NCI-H1930 (cell line): ENCODE measurements at regions not wholly inside any gene's neighbourhood (a gene's known extent, or its start where the extent isn't known, plus 50 kb on each side); places are given as distances from the start of the nearest gene placed in this dataset.
A peak's percentile ranks its signal among the peaks of the same experiment; 100 is the strongest.
"Not testable (repeated sequence)": the region's sequence is repeated elsewhere in the genome, so short reads cannot be mapped to it uniquely, and the experiment has no call there.

Experiments used
- DNase-seq, 2 experiments: peaks; one replicate each; lab custom pipeline; 2025; lab: John Stamatoyannopoulos, UW

DNA sequence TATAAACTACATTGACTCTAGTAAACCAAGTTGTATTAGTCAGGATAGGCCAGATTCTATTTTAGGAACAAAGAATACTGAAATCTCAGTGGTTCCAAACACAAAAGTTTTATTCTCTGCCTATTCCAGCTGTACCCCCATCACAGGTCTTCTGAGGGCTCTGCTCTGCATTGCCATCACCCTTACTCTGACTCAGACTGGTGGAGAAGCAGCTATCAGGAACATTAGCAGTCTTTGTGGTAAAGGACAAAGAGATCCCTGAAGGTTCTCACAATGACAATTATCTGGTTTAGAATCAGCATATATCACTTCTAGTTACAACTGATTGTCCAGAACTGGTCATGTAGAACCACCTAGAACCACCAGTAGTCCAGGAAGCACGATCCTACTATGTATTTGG lies 251.1 kb downstream of the GLUD2 start:
- no peak for DNase-seq

DNA sequence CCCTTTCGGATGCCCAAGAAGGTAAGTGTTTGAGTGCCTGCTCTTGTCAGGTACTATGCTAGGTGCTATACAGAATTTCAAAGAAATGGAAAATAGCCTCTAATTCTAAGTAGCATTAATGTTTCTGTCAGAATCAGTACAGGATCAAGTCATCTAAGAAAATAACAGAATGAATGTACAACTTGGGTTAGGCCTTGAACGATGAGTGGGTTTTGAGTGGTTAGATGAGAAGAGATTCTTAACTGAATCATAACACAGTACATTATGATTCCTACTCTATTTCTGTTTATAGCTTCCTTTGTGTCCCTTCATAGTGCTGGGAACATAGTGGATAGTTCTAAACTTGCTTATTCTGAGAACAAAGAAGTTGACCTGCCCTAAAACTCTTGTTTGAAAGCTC lies 253.9 kb downstream of the GLUD2 start:
- DNase-seq: no peak

DNA sequence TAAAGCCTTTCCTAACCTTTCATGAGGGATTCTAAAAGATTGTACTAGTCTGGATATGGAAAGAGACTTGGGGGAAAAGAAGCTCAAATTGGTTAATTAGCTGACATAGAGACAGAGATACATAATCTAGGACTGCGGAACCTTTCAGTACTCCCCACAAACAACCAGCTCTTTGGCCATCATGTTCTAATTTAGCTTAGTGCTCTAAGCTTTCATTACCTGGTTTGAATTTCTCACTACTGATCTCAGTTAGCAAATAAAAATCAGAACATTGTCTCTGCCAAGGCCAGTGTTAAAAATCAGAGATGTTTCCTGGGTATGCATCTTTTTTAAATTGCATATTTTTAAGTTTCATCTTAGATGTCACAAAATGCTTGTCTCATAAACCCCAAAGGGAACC lies 254.4 kb downstream of the GLUD2 start:
- DNase-seq: no peak

DNA sequence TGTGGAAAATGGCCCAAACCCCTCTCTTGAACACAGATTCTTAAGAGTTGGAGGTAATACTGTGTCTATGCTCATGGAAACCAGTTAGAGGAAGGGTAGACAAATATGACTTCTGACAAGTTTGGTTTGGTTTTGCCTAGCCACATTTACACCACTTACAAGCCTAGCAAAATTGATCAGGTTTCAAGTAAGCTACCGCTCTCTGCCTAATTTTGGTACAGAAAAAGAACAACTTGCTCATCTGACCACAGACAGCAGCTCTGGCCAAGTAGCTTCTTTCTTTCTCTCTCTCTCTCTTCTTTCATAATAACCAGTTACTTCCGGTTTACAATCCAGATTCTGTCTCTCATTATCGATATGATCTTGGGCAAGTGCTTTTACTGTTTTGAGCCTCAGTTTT lies 260.0 kb downstream of the GLUD2 start:
- DNase-seq: no peak

DNA sequence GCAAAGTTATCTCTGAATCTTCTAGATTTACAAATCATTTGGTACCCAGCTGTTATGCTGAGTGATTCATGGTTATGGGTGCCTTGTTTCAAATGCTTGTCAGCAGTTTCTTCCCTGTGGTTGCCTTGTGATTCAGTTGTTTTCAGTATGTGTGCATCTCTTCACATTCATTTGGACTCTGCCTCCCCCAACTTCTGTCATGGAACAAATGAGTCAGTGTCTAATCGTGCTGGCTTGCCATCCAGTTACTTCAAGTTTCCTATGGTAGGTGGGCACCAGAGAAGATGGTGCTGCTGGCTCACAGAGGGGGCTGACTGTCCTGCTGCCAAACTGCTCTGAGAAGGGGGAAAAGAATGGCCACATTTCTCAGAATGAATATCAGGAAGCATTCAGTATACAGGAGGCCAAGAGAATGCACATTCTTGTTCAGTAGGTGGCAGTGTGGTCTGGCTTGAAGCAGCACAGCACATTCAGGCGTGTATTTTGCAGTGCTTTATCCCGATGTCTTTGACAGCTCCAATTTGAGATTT lies 260.9 kb downstream of the GLUD2 start:
- peak in 1 of 2 experiments; percentile 22 for DNase-seq

DNA sequence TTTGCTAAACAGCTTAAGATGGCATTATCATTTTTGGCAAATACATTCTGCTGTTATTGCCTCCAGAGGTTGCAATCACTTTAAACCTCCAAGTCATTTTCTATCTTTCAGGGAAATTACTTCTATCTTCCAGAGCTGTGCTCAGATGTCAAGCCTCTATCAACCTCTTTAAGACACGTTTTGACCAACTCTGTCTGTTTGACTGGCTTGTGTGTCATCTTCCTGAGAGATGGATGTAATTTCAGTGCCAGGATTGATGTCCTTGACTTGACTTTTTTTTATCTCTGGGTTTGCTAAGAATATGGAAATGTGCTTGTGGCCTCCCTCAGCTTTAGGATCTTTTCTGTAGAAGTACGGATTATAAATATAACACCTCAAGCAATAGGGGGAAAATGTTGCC lies 263.4 kb downstream of the GLUD2 start:
- no peak for DNase-seq

DNA sequence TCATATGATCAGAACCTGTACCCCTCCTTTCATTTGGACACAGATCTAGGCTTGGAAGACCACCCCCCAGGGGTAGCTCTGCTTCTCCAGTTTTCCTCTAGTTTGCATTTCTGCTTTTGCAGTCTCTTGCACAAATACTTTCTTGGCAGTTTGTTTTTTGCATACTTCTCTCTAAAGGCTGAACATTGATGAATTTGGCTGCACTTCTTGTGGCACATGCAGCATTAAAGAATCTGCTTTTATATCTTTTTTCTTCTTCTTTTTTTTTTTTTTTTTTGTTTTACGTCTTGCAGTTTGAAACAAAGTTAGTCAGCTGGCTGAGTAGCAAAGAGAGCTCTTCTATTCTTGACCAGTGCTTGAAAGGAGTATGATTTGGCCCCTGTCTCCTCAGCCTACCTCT lies 273.0 kb downstream of the GLUD2 start:
- DNase-seq: no peak

DNA sequence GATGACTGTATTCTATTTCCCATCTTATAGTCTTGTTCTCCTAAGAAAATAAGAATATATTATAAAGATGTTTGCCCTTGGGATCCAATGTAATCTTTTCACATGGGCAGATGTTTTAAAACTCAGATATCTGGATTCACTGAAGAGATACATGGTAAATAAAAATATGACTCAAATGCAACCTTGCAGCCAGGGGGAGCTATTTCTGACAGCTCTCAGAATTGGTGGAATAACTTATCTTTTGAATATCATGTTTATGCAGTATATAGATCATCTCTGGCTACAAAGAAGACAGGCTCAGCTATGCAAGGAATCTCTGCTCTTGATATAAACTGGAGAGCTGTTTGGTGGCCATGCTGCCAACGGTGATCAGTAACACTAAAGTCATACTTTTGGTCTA lies 274.7 kb downstream of the GLUD2 start:
- no peak for DNase-seq

DNA sequence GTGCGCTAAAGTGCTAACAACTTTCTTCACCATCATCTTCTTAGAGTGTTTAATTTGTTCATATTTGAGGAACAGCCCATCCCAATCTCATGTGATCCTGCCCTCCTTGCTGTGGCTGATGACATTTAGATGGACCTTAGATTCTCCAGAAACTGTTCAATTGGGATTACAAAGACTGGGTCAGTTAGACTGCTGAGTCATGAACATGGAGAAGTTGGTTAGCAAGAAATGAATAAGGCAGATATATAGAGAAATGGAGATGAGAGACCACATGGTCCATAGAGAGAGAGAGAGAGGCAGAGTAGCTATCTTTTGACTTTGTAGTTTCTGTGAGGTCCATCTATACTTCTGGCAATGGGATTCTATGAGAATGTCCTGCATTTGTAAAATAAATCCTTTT lies 275.9 kb downstream of the GLUD2 start:
- DNase-seq: no peak

DNA sequence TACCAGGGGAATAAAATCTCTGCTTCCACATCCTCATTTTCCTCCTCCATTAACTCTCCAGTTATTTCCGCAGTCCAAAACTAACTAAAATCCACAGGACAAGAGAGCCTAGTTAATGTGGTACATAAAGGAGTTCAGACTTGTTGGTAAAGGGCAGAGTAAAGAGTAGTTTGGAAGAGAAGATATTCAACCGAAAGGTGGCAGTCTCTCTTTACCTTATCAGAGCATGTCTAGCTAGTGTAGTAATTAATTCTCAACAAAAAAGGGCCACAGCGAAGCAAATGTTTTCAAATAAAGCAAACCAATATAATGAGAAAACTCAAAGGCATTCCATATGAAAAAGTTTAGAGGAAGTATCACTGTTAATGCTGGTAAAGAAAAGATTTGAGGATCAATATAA lies 286.5 kb downstream of the GLUD2 start:
- no peak for DNase-seq

DNA sequence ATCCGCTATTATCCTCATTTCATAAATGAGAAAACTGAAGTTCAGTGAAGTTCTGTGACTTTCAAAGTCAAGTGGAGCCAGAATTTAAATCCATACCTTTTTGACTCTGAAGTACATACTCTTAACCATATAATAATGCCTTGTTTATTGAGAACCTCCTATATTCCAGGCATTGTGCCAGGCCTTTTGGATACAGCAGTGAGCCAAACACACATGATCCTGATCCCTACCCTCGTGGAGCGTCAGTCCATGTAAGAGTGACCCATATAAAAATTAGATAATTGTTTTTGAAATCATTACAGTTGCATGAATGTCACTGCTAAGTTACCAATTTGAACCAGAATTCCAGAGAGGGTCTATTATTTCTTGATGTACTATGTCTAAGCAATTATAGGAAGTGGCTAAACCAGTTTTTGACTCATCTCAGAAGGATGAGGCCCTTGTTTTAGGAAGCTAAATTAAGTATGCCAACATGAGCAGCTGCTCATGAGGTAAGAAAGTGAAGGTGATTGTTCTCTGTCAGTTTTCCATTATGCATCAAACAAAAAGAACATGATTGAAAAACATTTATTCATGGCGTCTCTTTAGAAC lies 289.5 kb downstream of the GLUD2 start:
- DNase-seq: no peak

DNA sequence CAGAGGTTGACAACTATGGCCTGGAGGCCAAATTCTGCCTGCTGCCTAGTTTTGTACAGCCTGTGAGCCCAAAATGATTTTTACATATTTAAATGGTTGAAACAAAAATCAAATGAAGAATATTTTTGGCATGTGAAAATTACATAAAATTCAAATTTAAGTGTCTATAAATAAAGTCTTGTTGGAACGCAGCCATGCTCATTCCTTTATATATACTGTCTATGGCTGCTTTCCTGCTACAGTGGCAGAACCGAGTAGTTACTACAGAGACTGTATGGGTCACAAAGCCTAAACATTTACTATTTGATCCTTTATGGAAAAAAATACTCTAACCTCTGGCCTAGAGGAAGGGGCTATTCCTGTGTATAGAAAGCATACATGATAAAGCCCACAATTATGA lies 290.4 kb downstream of the GLUD2 start:
- DNase-seq: no peak

DNA sequence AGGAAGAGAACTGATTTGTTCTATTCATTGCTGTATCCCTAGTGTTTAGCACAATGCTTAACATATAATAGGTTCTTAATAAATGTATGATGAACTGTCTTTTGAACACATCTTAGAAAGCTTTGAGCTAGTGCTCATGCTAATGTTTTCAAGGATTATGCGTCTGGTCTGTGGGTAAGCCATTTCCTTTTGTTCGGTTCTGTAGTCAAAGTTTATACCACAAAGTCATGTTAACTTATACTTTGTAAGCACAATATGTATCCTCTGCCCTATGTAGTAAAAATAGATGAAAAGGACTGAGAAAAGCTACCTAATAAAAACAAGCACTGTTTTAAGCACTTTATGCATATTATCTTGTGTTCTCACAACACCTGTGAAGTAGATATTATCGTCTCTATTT lies 301.9 kb downstream of the GLUD2 start:
- DNase-seq: no peak

DNA sequence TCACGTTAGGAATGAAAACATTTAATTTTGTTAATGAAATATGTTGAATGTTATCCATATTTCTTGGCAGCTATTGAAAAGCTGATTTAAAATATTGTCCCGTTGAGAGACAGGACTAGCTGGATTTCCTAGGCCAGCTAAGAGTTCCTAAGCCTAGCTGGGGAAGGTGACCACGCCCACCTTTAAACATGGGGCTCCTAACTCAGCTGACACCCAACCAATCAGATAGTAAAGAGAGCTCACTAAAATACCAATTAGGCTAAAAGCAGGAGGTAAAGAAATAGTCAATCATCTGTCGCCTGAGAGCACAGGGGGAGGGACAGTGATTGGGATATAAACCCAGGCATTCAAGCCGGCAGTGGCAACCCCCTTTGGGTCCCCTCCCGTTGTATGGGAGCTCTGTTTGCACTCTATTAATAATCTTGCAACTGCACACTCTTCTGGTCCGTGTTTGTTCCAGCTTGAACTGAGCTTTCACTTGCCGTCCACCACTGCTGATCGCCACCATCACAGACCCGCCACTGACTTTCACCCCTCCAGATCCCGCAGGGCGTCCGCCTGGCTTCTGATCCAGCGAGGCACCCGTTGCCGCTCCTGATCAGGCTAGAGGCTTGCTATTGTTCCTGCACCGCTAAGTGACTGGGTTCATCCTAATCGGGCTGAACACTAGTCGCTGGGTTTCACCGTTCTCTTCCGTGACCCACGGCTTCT lies 308.9 kb downstream of the GLUD2 start:
- DNase-seq: peak; percentile 36 to 48

DNA sequence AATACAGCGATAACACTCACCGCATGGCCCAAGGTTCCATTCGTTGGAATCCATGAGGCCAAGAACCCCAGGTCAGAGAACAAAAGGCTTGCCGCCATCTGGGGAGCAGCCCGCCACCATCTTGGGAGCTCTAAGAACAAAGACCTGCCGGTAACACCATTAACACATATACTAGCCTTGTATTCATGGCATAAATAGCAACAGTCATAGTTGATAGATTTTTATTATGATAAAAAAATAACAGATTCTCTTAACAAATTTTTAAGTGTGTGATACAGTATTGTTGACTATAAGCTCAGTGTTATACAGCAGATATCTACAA lies 309.4 kb downstream of the GLUD2 start:
- peak; percentile 27 to 33 for DNase-seq

DNA sequence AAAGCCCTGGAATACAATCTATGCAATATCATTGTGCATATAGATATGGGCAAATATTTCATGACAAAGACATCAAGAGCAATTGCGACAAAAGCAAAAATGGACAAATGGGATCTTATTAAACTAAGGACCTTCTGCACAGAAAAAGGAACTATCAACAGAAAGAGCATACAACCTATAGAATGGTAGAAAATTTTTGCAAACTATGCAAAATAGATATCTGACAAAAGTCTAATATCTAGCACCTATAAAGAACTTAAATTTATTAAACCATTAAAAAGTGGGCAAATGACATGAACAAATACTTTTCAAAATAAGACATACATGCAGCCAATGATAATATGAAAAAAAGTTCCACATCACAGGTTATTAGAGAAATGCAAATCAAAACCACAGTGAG lies 312.9 kb downstream of the GLUD2 start:
- no peak for DNase-seq

DNA sequence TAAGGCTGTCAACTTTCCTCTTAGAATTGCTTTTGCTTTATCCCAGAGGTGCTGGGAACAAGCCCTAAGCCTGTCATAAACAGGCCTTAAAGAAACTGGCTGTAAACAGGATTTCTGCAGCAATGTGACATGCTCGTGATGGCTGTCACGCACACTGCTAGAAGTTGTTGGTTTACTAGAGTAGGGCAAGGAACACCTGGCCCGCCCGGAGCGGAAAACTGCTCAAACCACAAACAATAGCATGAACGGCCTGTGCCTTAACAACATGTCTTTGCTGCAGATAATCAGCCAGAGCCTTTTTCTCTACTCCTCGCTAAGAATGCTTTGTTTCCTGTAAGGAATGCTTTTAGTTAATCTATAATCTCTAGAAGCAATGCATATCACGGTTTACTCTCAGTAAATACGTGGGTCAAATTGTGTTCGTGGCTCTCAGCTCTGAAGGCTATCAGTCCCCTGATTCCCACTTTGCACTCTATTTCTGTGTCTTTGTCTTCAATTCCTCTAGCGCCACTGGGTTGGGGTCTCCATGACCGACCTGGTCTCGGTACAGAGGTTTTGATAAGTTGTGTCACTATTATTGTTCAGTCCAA lies 318.3 kb downstream of the GLUD2 start:
- no peak for DNase-seq

DNA sequence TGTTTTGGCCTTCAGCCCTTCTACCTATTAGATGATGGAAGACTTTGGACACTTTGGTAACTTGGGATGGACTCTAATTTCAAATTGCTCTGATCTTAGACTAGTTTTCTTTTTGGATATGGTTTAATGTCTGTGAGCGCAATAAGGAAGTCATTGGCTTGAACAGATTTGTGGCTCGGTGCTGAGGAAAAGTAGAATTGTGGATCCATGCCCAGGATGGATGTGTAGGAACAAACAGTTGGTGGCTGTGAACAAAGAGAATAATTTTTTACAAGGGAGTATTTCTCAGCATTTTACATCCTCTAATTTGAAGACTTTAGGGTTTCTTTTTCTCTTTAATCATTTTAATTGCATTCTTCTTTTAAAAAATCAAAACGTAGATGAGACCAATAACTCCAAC lies 327.1 kb downstream of the GLUD2 start:
- DNase-seq: no peak

DNA sequence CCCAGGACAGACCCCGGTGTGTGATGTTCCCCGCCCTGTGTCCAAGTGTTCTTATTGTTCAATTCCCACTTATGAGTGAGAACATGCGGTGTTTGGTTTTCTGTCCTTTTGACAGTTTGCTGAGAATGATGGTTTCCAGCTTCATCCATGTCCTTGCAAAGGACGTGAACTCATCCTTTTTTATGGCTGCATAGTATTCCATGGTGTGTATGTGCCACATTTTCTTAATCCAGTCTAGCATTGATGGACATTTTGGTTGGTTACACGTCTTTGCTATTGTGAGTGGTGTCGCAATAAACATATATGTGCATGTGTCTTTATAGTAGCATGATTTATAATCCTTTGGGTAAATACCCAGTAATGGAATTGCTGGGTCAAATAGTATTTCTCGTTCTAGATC lies 334.5 kb downstream of the GLUD2 start:
- DNase-seq: not testable (repeated sequence)

DNA sequence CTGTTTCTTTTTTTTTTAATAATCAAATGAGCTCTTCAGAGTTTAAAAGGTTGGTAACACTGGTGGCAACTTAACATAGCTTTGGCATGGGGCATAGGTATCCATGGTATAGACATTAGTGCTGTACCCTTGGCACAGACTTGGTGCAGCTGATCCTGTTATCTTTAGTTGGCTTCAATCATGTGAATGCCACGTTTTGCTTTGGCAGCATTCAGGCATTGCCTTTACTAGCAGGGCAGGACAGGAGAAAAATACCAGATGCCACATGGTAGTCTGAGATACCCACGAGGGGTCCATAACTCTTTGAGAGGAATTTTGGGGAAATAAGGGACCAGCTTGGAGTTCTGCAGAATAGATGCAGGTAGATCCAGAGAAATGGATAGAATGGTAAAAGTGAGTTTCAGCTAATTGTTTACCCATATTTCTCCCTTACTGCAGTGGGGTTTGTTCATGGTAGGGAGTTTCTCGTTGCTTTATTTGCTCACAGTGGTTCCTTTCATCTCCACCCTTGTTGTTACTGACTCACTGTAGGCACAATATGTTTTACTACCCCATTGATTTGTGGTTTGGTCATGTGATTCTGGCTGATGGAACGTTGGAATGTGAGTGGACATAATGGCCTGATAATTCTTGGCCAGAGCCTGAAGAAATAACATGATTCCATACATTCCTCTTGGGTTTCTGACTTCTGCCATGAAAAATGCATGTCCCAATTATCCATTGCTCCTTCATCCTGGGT lies 342.7 kb downstream of the GLUD2 start:
- no peak for DNase-seq

DNA sequence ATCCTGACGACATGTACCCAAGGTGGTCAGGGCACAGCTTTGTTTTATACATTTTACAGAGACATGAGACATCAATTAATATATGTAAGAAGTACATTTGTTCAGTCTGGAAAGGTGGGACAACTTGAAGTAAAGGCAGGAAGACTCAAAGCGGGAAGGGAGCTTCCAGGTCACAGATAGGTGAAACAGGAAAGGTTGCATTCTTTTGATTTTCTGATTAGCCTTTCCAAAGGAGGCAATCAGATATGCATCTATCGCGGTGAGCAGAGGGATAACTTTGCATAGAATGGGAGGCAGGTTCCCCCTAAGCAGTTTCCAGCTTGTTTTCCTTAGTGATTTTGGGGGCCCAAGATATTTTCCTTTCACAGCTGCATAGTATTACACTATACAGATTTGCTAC lies 358.4 kb downstream of the GLUD2 start:
- no peak for DNase-seq

DNA sequence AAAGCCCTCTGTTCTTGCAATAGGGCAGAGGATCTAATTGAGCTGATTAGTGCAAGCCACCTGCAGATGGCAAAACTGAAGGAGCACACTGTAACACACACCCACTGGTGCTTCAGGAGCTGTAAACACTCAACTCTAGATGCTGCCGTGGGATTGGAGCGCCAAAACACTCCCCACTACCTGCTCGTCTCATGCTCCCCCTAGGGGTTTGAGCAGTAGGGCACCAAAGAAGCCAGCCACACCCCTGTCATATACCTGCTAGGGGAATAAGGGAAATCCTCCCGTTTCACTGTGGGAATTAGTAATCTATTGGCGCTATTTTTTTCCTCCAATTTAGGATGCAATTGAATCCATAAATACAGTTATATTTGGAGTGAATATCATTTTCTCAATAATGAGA lies 360.2 kb downstream of the GLUD2 start:
- DNase-seq: no peak

DNA sequence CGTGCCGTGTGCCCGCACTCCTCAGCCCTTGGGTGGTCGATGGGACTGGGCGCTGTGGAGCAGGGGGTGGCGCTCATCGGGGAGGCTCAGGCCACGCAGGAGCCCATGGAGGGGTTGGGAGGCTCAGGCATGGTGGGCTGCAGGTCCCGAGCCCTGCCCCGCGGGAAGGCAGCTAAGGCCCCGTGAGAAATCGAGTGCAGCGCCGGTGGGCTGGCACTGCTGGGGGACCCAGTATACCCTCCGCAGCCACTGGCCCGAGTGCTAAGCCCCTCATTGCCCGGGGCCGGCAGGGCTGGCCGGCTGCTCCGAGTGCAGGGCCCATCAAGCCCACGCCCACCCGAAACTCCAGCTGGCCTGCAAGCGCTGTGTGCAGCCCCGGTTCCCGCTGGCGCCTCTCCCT lies 384.1 kb downstream of the GLUD2 start:
- DNase-seq: not testable (repeated sequence)
